ENCODE measurements at regions not wholly inside any gene's neighbourhood (a gene's known extent, or its start where the extent isn't known, plus 50 kb on each side); places are given as distances from the start of the nearest gene placed in this dataset.

- Histone ChIP-seq H3K4me1 (ENCODE audit: control insufficient read depth, insufficient read depth, low read length) (no peaks in the 10 kb centered on the region), H3K27ac (ENCODE audit: low read length) (no peak overlapping the region), H3K9me3 (replicated peaks; ENCODE audit: control insufficient read depth, low read depth, low read length) (no peaks in the 10 kb centered on the region), H3K4me3 (ENCODE audit: low read length) (no peak overlapping the region), H3K27me3 (ENCODE audit: control insufficient read depth, insufficient read depth, low read length) (no peaks in the 10 kb centered on the region), H3K36me3 (ENCODE audit: control insufficient read depth, insufficient read depth, low read length) (no peaks in the 10 kb centered on the region)
- DNase-seq, result no peak
- 54% methylated on average over 2 of the region's 2 CpGs for WGBS (ENCODE audit: insufficient coverage)
Observed at GRCh38 chr6:164133095-164133494, 718.6 kb downstream of the QKI start.

- no peak for DNase-seq
- no peaks in the 10 kb centered on the region for H3K36me3 ChIP-seq (ENCODE audit: control insufficient read depth, insufficient read depth, low read length)
- no peaks in the 10 kb centered on the region for H3K9me3 ChIP-seq (replicated peaks; ENCODE audit: control insufficient read depth, low read depth, low read length)
- no peaks in the 10 kb centered on the region for H3K4me1 ChIP-seq (ENCODE audit: control insufficient read depth, insufficient read depth, low read length)
- no CpG with 5 or more reads among the region's 2 CpGs for WGBS (ENCODE audit: insufficient coverage)
- no peak overlapping the region for H3K27ac ChIP-seq (ENCODE audit: low read length)
- no peak overlapping the region for H3K4me3 ChIP-seq (ENCODE audit: low read length)
- H3K27me3 ChIP-seq (ENCODE audit: control insufficient read depth, insufficient read depth, low read length), result no peaks in the 10 kb centered on the region
Observed at GRCh38 chr6:164130585-164130984, 716.1 kb downstream of the QKI start.

GRCh38 chr6:164130151-164130550 is 715.6 kb downstream of the QKI start:
- no peak overlapping the region for H3K27ac ChIP-seq (ENCODE audit: low read length)
- H3K36me3 ChIP-seq (ENCODE audit: control insufficient read depth, insufficient read depth, low read length), result no peaks in the 10 kb centered on the region
- 94% methylated on average over 2 of the region's 2 CpGs for WGBS (ENCODE audit: insufficient coverage)

GRCh38 chr6:164129218-164129617 is 714.7 kb downstream of the QKI start:
- no peak for DNase-seq
- Histone ChIP-seq H3K4me1 (ENCODE audit: control insufficient read depth, insufficient read depth, low read length) (no peaks in the 10 kb centered on the region), H3K36me3 (ENCODE audit: control insufficient read depth, insufficient read depth, low read length) (no peaks in the 10 kb centered on the region), H3K27ac (ENCODE audit: low read length) (no peak overlapping the region), H3K4me3 (ENCODE audit: low read length) (no peak overlapping the region), H3K27me3 (ENCODE audit: control insufficient read depth, insufficient read depth, low read length) (no peaks in the 10 kb centered on the region), H3K9me3 (replicated peaks; ENCODE audit: control insufficient read depth, low read depth, low read length) (no peaks in the 10 kb centered on the region)
- WGBS (ENCODE audit: insufficient coverage), result 92% methylated on average over 4 of the region's 5 CpGs

More at GRCh38 chr6:164130151-164130550, 715.6 kb downstream of the QKI start:
- peak; percentile 25 for DNase-seq
- Histone ChIP-seq H3K4me1 (ENCODE audit: control insufficient read depth, insufficient read depth, low read length) (no peaks in the 10 kb centered on the region), H3K27me3 (ENCODE audit: control insufficient read depth, insufficient read depth, low read length) (no peaks in the 10 kb centered on the region), H3K4me3 (ENCODE audit: low read length) (no peak overlapping the region), H3K9me3 (replicated peaks; ENCODE audit: control insufficient read depth, low read depth, low read length) (no peaks in the 10 kb centered on the region)

- 100% methylated on average over 1 of the region's 2 CpGs for whole genome bisulfite sequencing (ENCODE audit: insufficient coverage)
- H3K27ac ChIP-seq (ENCODE audit: low read length), result no peak overlapping the region
- no peaks in the 10 kb centered on the region for H3K4me1 ChIP-seq (ENCODE audit: control insufficient read depth, insufficient read depth, low read length)
- H3K27me3 ChIP-seq (ENCODE audit: control insufficient read depth, insufficient read depth, low read length), result no peaks in the 10 kb centered on the region
- DNase-seq, result no peak
- H3K9me3 ChIP-seq (replicated peaks; ENCODE audit: control insufficient read depth, low read depth, low read length), result no peaks in the 10 kb centered on the region
- H3K36me3 ChIP-seq (ENCODE audit: control insufficient read depth, insufficient read depth, low read length), result no peaks in the 10 kb centered on the region
- no peak overlapping the region for H3K4me3 ChIP-seq (ENCODE audit: low read length)
Observed at GRCh38 chr6:164128101-164128500, 713.6 kb downstream of the QKI start.

GRCh38 chr6:164124986-164125385 is 710.5 kb downstream of the QKI start:
- H3K36me3 ChIP-seq (ENCODE audit: control insufficient read depth, insufficient read depth, low read length), result no peaks in the 10 kb centered on the region
- 50% methylated on average over 2 of the region's 5 CpGs for WGBS (ENCODE audit: insufficient coverage)
- DNase-seq, result no peak
- no peaks in the 10 kb centered on the region for H3K27me3 ChIP-seq (ENCODE audit: control insufficient read depth, insufficient read depth, low read length)
- no peak overlapping the region for H3K4me3 ChIP-seq (ENCODE audit: low read length)
- no peaks in the 10 kb centered on the region for H3K4me1 ChIP-seq (ENCODE audit: control insufficient read depth, insufficient read depth, low read length)
- H3K27ac ChIP-seq (ENCODE audit: low read length), result no peak overlapping the region
- H3K9me3 ChIP-seq (replicated peaks; ENCODE audit: control insufficient read depth, low read depth, low read length), result no peaks in the 10 kb centered on the region

- Histone ChIP-seq H3K4me3 (ENCODE audit: low read length) (no peak overlapping the region), H3K9me3 (replicated peaks; ENCODE audit: control insufficient read depth, low read depth, low read length) (no peaks in the 10 kb centered on the region), H3K36me3 (ENCODE audit: control insufficient read depth, insufficient read depth, low read length) (no peaks in the 10 kb centered on the region), H3K27me3 (ENCODE audit: control insufficient read depth, insufficient read depth, low read length) (no peaks in the 10 kb centered on the region), H3K27ac (ENCODE audit: low read length) (no peak overlapping the region), H3K4me1 (ENCODE audit: control insufficient read depth, insufficient read depth, low read length) (no peaks in the 10 kb centered on the region)
- DNase-seq, result no peak
- WGBS (ENCODE audit: insufficient coverage), result no CpG with 5 or more reads among the region's 5 CpGs
Observed at GRCh38 chr6:164124473-164124872, 710.0 kb downstream of the QKI start.

- no peak overlapping the region for H3K27ac ChIP-seq (ENCODE audit: low read length)
- no peaks in the 10 kb centered on the region for H3K36me3 ChIP-seq (ENCODE audit: control insufficient read depth, insufficient read depth, low read length)
- no peaks in the 10 kb centered on the region for H3K4me1 ChIP-seq (ENCODE audit: control insufficient read depth, insufficient read depth, low read length)
- WGBS (ENCODE audit: insufficient coverage), result 94% methylated on average over 8 of the region's 11 CpGs
- no peaks in the 10 kb centered on the region for H3K9me3 ChIP-seq (replicated peaks; ENCODE audit: control insufficient read depth, low read depth, low read length)
- no peaks in the 10 kb centered on the region for H3K27me3 ChIP-seq (ENCODE audit: control insufficient read depth, insufficient read depth, low read length)
- no peak overlapping the region for H3K4me3 ChIP-seq (ENCODE audit: low read length)
- DNase-seq, result no peak
Observed at GRCh38 chr6:164122109-164122508, 707.6 kb downstream of the QKI start.

- no peaks in the 10 kb centered on the region for H3K9me3 ChIP-seq (replicated peaks; ENCODE audit: control insufficient read depth, low read depth, low read length)
- H3K4me3 ChIP-seq (ENCODE audit: low read length), result no peak overlapping the region
- H3K27ac ChIP-seq (ENCODE audit: low read length), result no peak overlapping the region
- WGBS (ENCODE audit: insufficient coverage), result no CpG with 5 or more reads among the region's 6 CpGs
- DNase-seq, result no peak
- no peaks in the 10 kb centered on the region for H3K4me1 ChIP-seq (ENCODE audit: control insufficient read depth, insufficient read depth, low read length)
- no peaks in the 10 kb centered on the region for H3K36me3 ChIP-seq (ENCODE audit: control insufficient read depth, insufficient read depth, low read length)
- no peaks in the 10 kb centered on the region for H3K27me3 ChIP-seq (ENCODE audit: control insufficient read depth, insufficient read depth, low read length)
Observed at GRCh38 chr6:164121527-164121926, 707.0 kb downstream of the QKI start.

GRCh38 chr6:164114651-164115050 is 700.1 kb downstream of the QKI start:
- no peak for DNase-seq
- Histone ChIP-seq H3K4me3 (ENCODE audit: low read length) (no peak overlapping the region), H3K27me3 (ENCODE audit: control insufficient read depth, insufficient read depth, low read length) (no peaks in the 10 kb centered on the region), H3K9me3 (replicated peaks; ENCODE audit: control insufficient read depth, low read depth, low read length) (no peaks in the 10 kb centered on the region), H3K36me3 (ENCODE audit: control insufficient read depth, insufficient read depth, low read length) (no peaks in the 10 kb centered on the region), H3K4me1 (ENCODE audit: control insufficient read depth, insufficient read depth, low read length) (peaks cover 6% of the 10 kb centered on the region), H3K27ac (ENCODE audit: low read length) (no peak overlapping the region)
- 50% methylated on average over 1 of the region's 5 CpGs for WGBS (ENCODE audit: insufficient coverage)

GRCh38 chr6:164114051-164114450 is 699.5 kb downstream of the QKI start:
- no peaks in the 10 kb centered on the region for H3K9me3 ChIP-seq (replicated peaks; ENCODE audit: control insufficient read depth, low read depth, low read length)
- H3K36me3 ChIP-seq (ENCODE audit: control insufficient read depth, insufficient read depth, low read length), result no peaks in the 10 kb centered on the region
- no peak overlapping the region for H3K27ac ChIP-seq (ENCODE audit: low read length)
- no peaks in the 10 kb centered on the region for H3K27me3 ChIP-seq (ENCODE audit: control insufficient read depth, insufficient read depth, low read length)
- DNase-seq, result no peak
- no peak overlapping the region for H3K4me3 ChIP-seq (ENCODE audit: low read length)
- H3K4me1 ChIP-seq (ENCODE audit: control insufficient read depth, insufficient read depth, low read length), result peaks cover 12% of the 10 kb centered on the region
- WGBS (ENCODE audit: insufficient coverage), result 100% methylated on average over 1 of the region's 4 CpGs

All from muscle of leg (tissue), 3 donors.